ENCODE measurements at regions not wholly inside any gene's neighbourhood (a gene's known extent, or its start where the extent isn't known, plus 50 kb on each side); places are given as distances from the start of the nearest gene placed in this dataset.

DNA sequence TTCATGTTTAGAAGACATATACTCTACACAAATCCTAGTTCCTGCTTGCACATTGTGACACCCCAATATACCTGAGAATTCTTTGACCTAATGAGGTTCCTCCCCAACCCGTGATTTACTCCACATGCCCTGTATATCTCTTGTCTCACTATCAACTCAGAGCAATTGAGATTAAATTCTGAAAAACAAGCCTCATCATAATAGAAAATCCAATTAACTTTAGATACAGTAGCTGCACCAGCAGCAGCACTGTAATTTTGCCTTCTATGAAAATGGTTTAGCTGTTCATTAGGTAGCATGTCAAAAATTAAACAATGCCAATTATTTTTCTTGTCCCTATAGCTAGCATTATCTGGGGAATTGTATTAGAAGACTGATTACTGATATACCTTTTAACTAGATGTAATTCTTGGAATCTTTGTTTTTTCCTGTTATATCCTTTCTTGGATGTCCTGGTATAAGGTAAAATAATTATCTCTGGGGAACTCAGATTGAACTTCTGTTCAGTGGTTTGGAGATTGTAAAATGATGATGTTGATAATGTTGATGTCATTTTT lies 218.9 kb upstream of the TANK start:
- no peaks in the 10 kb centered on the region for H3K79me2 ChIP-seq (ENCODE audit: insufficient read depth, low read length)
- no peak overlapping the region for H2AFZ ChIP-seq (ENCODE audit: low read length)
- H3K9ac ChIP-seq (ENCODE audit: low read length), result no peak overlapping the region
- TF ChIP-seq, protein P1, sequence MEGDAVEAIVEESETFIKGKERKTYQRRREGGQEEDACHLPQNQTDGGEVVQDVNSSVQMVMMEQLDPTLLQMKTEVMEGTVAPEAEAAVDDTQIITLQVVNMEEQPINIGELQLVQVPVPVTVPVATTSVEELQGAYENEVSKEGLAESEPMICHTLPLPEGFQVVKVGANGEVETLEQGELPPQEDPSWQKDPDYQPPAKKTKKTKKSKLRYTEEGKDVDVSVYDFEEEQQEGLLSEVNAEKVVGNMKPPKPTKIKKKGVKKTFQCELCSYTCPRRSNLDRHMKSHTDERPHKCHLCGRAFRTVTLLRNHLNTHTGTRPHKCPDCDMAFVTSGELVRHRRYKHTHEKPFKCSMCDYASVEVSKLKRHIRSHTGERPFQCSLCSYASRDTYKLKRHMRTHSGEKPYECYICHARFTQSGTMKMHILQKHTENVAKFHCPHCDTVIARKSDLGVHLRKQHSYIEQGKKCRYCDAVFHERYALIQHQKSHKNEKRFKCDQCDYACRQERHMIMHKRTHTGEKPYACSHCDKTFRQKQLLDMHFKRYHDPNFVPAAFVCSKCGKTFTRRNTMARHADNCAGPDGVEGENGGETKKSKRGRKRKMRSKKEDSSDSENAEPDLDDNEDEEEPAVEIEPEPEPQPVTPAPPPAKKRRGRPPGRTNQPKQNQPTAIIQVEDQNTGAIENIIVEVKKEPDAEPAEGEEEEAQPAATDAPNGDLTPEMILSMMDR (IDR thresholded peaks at IDR 0.05; ENCODE audit: low read length), result no peak
- TF ChIP-seq EZH2 (IDR thresholded peaks at IDR 0.05; ENCODE audit: borderline replicate concordance, low read length), result no peak
- no peaks in the 10 kb centered on the region for H4K20me1 ChIP-seq (ENCODE audit: insufficient read depth, low read length)
- no peaks in the 10 kb centered on the region for H3K27me3 ChIP-seq (ENCODE audit: insufficient read depth, low read length)
- no peaks in the 10 kb centered on the region for H3K9me2 ChIP-seq (ENCODE audit: low read depth, low read length)
- H3K4me3 ChIP-seq (ENCODE audit: low read depth, low read length, poor library complexity, severe bottlenecking), result no peak overlapping the region
- H3K9me3 ChIP-seq (ENCODE audit: low read length), result no peaks in the 10 kb centered on the region
- H3K36me3 ChIP-seq (ENCODE audit: insufficient read depth, low read length), result no peaks in the 10 kb centered on the region
- no peak overlapping the region for H3K4me2 ChIP-seq (ENCODE audit: low read length)
- no peaks in the 10 kb centered on the region for H3F3A ChIP-seq (ENCODE audit: insufficient read depth, low read length)
- no peak overlapping the region for H3K27ac ChIP-seq (ENCODE audit: low read depth, low read length, poor library complexity, severe bottlenecking)
- H3K4me1 ChIP-seq (ENCODE audit: insufficient read depth, low read length, severe bottlenecking), result no peaks in the 10 kb centered on the region

DNA sequence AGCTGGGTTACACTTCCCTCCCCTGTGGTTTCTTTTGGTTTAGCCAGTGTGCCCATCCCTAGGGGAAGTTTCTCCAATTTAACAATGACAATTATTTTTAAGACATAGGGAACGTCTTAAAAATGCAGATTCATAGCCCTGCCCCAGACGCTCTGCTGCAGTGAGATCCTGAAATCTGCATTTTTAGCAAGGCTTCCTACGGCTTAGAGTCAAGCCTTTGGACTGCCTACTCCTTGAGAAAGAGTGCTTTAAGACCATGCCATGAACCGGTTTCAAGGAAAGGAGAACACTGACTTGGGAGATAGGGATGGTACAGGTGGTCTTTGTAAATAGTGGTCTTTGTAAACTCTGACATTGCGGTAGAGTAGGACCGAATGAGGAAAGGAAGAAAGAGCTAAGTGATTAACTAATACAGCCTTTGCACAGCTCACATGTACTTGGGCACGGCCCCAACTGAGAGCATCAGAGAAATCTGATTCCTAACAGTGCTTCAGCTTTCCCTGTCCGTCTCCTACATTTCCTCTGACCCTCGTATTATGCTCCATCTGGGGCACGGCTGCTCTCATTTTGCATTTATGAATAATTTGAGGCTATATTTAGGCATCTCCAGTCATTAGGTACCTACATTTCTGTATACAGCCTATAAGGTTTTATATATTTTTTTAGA lies 217.6 kb upstream of the TANK start:
- TF ChIP-seq EZH2 (IDR thresholded peaks at IDR 0.05; ENCODE audit: borderline replicate concordance, low read length), result no peak
- TF ChIP-seq, protein P1 (IDR thresholded peaks at IDR 0.05; ENCODE audit: low read length), result no peak
- no peak overlapping the region for H3K9ac ChIP-seq (ENCODE audit: low read length)
- H3K4me1 ChIP-seq (ENCODE audit: insufficient read depth, low read length, severe bottlenecking), result no peaks in the 10 kb centered on the region
- no peaks in the 10 kb centered on the region for H3K79me2 ChIP-seq (ENCODE audit: insufficient read depth, low read length)
- no peaks in the 10 kb centered on the region for H3K36me3 ChIP-seq (ENCODE audit: insufficient read depth, low read length)
- no peaks in the 10 kb centered on the region for H3K27me3 ChIP-seq (ENCODE audit: insufficient read depth, low read length)
- H3K4me2 ChIP-seq (ENCODE audit: low read length), result no peak overlapping the region
- no peaks in the 10 kb centered on the region for H3K9me2 ChIP-seq (ENCODE audit: low read depth, low read length)
- H3F3A ChIP-seq (ENCODE audit: insufficient read depth, low read length), result no peaks in the 10 kb centered on the region
- no peaks in the 10 kb centered on the region for H3K9me3 ChIP-seq (ENCODE audit: low read length)
- no peak overlapping the region for H2AFZ ChIP-seq (ENCODE audit: low read length)
- H3K4me3 ChIP-seq (ENCODE audit: low read depth, low read length, poor library complexity, severe bottlenecking), result no peak overlapping the region
- no peak overlapping the region for H3K27ac ChIP-seq (ENCODE audit: low read depth, low read length, poor library complexity, severe bottlenecking)
- H4K20me1 ChIP-seq (ENCODE audit: insufficient read depth, low read length), result no peaks in the 10 kb centered on the region

DNA sequence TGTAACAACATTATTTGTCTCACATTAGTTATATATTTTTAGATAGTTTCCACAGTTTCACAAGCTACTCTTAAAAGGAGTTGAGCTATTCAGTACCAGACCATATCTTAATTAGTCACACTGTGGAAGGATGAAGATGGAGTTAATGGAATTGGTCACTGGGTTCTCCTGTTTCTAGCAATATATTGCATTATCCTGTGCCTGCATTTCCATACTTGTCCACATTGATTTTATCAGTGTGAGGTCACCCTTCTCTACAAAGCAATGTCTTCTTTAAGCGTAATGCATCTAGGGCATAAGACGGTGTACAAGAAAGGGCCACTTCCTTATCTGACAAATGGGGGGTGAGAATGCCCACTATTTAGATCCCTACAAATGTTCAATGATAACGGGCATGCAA lies 216.8 kb upstream of the TANK start:
- no peaks in the 10 kb centered on the region for H3K4me1 ChIP-seq (ENCODE audit: insufficient read depth, low read length, severe bottlenecking)
- no peaks in the 10 kb centered on the region for H3F3A ChIP-seq (ENCODE audit: insufficient read depth, low read length)
- H3K27me3 ChIP-seq (ENCODE audit: insufficient read depth, low read length), result no peaks in the 10 kb centered on the region
- no peak overlapping the region for H3K4me2 ChIP-seq (ENCODE audit: low read length)
- H3K4me3 ChIP-seq (ENCODE audit: low read depth, low read length, poor library complexity, severe bottlenecking), result no peak overlapping the region
- H3K9me3 ChIP-seq (ENCODE audit: low read length), result no peaks in the 10 kb centered on the region
- H3K79me2 ChIP-seq (ENCODE audit: insufficient read depth, low read length), result no peaks in the 10 kb centered on the region
- H2AFZ ChIP-seq (ENCODE audit: low read length), result no peak overlapping the region
- H4K20me1 ChIP-seq (ENCODE audit: insufficient read depth, low read length), result no peaks in the 10 kb centered on the region
- H3K27ac ChIP-seq (ENCODE audit: low read depth, low read length, poor library complexity, severe bottlenecking), result no peak overlapping the region
- no peak for TF ChIP-seq EZH2 (IDR thresholded peaks at IDR 0.05; ENCODE audit: borderline replicate concordance, low read length)
- TF ChIP-seq, protein P1 (IDR thresholded peaks at IDR 0.05; ENCODE audit: low read length), result no peak
- no peaks in the 10 kb centered on the region for H3K9me2 ChIP-seq (ENCODE audit: low read depth, low read length)
- no peaks in the 10 kb centered on the region for H3K36me3 ChIP-seq (ENCODE audit: insufficient read depth, low read length)
- H3K9ac ChIP-seq (ENCODE audit: low read length), result no peak overlapping the region
